ENCODE measurements at regions not wholly inside any gene's neighbourhood (a gene's known extent, or its start where the extent isn't known, plus 50 kb on each side); places are given as distances from the start of the nearest gene placed in this dataset.
"Not testable (repeated sequence)": the region's sequence is repeated elsewhere in the genome, so short reads cannot be mapped to it uniquely, and the experiment has no call there.

DNA sequence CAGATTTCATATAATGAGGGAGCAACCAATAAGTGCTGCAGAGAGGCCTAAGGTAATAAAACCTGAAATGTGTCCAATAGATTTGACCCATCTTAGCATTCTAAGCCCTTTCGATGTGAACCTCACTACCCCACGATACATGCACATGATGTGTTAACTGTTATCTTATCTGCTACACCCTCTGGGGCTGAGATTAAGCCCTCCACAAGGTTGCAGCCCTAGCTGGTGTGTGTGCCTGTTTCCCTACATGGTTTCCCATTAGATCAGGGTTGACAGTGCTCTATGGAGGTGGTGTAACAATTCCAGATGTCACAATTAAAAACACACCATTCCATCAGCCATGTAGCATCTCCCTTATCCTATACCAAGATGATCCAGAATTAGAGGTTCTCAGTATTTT is 68.9 kb upstream of the THSD7B start:
- Mint-ChIP-seq H3K9me3 (ENCODE audit: unreplicated experiment) (peaks cover 25% of the 10 kb centered on the region), H3K4me3 (ENCODE audit: unreplicated experiment) (no peak overlapping the region), H3K36me3 (ENCODE audit: unreplicated experiment) (no peaks in the 10 kb centered on the region), H3K27me3 (ENCODE audit: unreplicated experiment) (no peaks in the 10 kb centered on the region), H3K27ac (ENCODE audit: unreplicated experiment) (no peak overlapping the region), H3K4me1 (ENCODE audit: unreplicated experiment) (no peaks in the 10 kb centered on the region)
- no peak for TF ChIP-seq CTCF (IDR thresholded peaks at IDR 0.05)
- no peak for DNase-seq (ENCODE audit: extremely low spot score, unreplicated experiment)

GRCh38 chr2:136693966-136694365 is 71.4 kb upstream of the THSD7B start:
- Mint-ChIP-seq H3K27me3 (ENCODE audit: unreplicated experiment) (no peaks in the 10 kb centered on the region), H3K4me3 (ENCODE audit: unreplicated experiment) (no peak overlapping the region), H3K9me3 (ENCODE audit: unreplicated experiment) (peaks cover 28% of the 10 kb centered on the region), H3K27ac (ENCODE audit: unreplicated experiment) (no peak overlapping the region), H3K4me1 (ENCODE audit: unreplicated experiment) (no peaks in the 10 kb centered on the region), H3K36me3 (ENCODE audit: unreplicated experiment) (no peaks in the 10 kb centered on the region)
- DNase-seq (ENCODE audit: extremely low spot score, unreplicated experiment): no peak
- no peak for TF ChIP-seq CTCF (IDR thresholded peaks at IDR 0.05)

GRCh38 chr2:136680079-136680478 is 85.3 kb upstream of the THSD7B start:
- not testable (repeated sequence) for H3K27ac Mint-ChIP-seq (ENCODE audit: unreplicated experiment); H3K36me3 Mint-ChIP-seq (ENCODE audit: unreplicated experiment); H3K4me1 Mint-ChIP-seq (ENCODE audit: unreplicated experiment); DNase-seq (ENCODE audit: extremely low spot score, unreplicated experiment); H3K27me3 Mint-ChIP-seq (ENCODE audit: unreplicated experiment); H3K4me3 Mint-ChIP-seq (ENCODE audit: unreplicated experiment)
- H3K9me3 Mint-ChIP-seq (ENCODE audit: unreplicated experiment): peaks cover 25% of the 10 kb centered on the region

GRCh38 chr2:136665736-136666135 is 99.6 kb upstream of the THSD7B start:
- no peak overlapping the region for H3K4me3 Mint-ChIP-seq (ENCODE audit: unreplicated experiment)
- H3K27ac Mint-ChIP-seq (ENCODE audit: unreplicated experiment): no peak overlapping the region
- no peaks in the 10 kb centered on the region for H3K4me1 Mint-ChIP-seq (ENCODE audit: unreplicated experiment)
- TF ChIP-seq CTCF (IDR thresholded peaks at IDR 0.05): no peak
- DNase-seq (ENCODE audit: extremely low spot score, unreplicated experiment): no peak
- H3K9me3 Mint-ChIP-seq (ENCODE audit: unreplicated experiment): peaks cover 9% of the 10 kb centered on the region
- no peaks in the 10 kb centered on the region for H3K27me3 Mint-ChIP-seq (ENCODE audit: unreplicated experiment)
- H3K36me3 Mint-ChIP-seq (ENCODE audit: unreplicated experiment): no peaks in the 10 kb centered on the region

- Mint-ChIP-seq H3K4me1 (ENCODE audit: unreplicated experiment) (no peaks in the 10 kb centered on the region), H3K27me3 (ENCODE audit: unreplicated experiment) (no peaks in the 10 kb centered on the region), H3K27ac (ENCODE audit: unreplicated experiment) (no peak overlapping the region), H3K36me3 (ENCODE audit: unreplicated experiment) (no peaks in the 10 kb centered on the region), H3K4me3 (ENCODE audit: unreplicated experiment) (no peak overlapping the region), H3K9me3 (ENCODE audit: unreplicated experiment) (peaks cover 4% of the 10 kb centered on the region)
- no peak for TF ChIP-seq CTCF (IDR thresholded peaks at IDR 0.05)
- DNase-seq (ENCODE audit: extremely low spot score, unreplicated experiment): no peak
These were observed 100.5 kb upstream of the THSD7B start for GRCh38 chr2:136664713-136665405.

DNA sequence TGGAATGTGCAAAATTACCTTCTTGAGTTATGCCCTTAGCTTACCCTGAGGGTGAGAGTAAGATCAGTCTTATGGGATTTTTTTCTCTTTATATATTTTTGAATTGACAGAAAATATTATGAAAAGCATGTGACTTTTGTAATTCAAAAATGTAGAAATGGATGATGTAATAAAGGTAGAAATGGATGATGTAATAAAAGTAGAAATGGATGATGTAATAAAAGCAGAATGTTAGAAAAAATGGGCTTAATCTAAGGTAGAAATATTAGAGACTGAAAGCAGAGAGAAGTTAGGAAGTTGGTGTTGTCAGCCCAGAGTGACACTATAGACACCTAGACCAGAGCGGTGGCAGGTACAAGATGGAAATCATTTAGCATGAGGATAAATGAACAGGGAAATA is 107.1 kb upstream of the THSD7B start:
- H3K27ac Mint-ChIP-seq (ENCODE audit: unreplicated experiment): no peak overlapping the region
- no peaks in the 10 kb centered on the region for H3K9me3 Mint-ChIP-seq (ENCODE audit: unreplicated experiment)
- no peaks in the 10 kb centered on the region for H3K4me1 Mint-ChIP-seq (ENCODE audit: unreplicated experiment)
- TF ChIP-seq CTCF (IDR thresholded peaks at IDR 0.05): no peak
- DNase-seq (ENCODE audit: extremely low spot score, unreplicated experiment): no peak
- no peaks in the 10 kb centered on the region for H3K36me3 Mint-ChIP-seq (ENCODE audit: unreplicated experiment)
- H3K4me3 Mint-ChIP-seq (ENCODE audit: unreplicated experiment): no peak overlapping the region
- H3K27me3 Mint-ChIP-seq (ENCODE audit: unreplicated experiment): no peaks in the 10 kb centered on the region
